DMS 273 (cell line): ENCODE measurements at regions not wholly inside any gene's neighbourhood (a gene's known extent, or its start where the extent isn't known, plus 50 kb on each side); places are given as distances from the start of the nearest gene placed in this dataset.

Source experiments
- DNase-seq: peaks from one replicate; lab custom pipeline; 2025; ENCODE audit not compliant: unreplicated experiment; lab: John Stamatoyannopoulos, UW

DNA sequence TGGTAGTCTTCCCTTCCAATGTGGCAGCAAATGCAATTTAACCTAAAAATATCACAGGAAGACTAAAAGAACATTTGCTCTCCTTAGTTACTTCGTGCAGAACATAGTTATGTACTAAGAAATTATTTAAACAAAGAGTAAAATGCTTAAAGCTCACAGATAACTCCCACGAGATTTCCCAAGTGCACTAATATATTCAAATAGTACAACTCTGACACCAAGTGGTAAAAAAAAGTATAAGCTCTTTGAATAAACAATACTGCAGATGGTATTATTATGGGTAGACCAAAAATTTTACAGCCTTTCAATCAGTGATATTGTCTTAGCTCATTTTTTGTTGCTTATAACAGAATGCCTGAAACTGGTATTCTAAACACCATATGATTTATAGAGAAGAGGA, 52.8 kb upstream of the FILIP1 start:
- peak; percentile 25 for DNase-seq

DNA sequence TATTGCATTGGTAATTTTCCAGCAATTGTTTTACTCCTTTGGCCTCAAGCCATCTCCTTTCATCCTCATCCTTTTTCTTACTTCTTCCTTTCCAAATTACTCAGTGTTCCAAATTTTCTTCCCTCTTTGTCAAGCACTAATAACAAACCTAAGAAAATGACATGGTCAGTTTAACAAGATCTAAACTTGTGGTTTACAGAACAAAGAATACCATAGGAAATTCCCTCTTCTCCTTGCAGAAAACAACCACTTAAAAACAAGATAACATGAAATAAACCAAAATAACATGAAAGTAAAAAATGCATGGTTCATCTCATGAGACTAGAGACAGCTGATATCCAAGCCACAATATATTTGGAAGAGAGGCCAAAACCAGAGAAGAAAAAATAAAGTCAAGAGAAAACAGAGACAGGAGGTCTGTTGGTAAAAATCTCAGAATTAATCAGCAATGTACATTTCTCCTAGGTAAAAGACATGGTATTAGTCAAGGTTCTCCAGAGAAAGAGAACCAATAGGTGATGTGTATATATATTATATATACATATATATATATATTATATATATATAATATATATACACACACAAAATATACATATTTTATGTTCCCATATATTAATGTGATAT, 51.0 kb upstream of the SENP6 start:
- DNase-seq: no peak

GRCh38 chr6:75551367-75551952, 50.2 kb upstream of the SENP6 start:
- DNase-seq: no peak
